ENCODE measurements at regions not wholly inside any gene's neighbourhood (a gene's known extent, or its start where the extent isn't known, plus 50 kb on each side); places are given as distances from the start of the nearest gene placed in this dataset.

DNA sequence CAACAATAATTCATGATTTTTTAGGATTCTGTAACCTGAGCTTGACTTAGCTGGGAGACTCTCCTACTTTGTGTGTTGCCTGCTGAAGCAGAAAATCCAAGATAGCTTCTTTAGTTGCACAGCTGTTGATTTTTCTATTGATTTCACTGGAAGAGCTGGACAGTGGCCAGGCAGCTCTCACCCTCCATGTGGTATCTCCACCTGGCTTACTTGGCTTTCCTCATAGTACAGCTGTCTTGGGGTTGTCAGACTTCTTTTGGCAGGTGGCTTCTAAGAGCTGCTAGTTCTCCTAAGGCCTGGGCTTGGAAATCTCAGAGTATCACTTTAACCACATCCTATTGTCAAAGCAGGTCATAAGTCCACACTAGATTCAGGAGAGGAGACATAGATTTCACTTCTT is 130.8 kb upstream of the SPON1 start:
- Histone ChIP-seq H3K27me3 (ENCODE audit: insufficient read depth, low read length, poor library complexity, severe bottlenecking) (no peaks in the 10 kb centered on the region), H3K27ac (ENCODE audit: low read depth, low read length) (no peak overlapping the region), H3K9me3 (ENCODE audit: low read length) (no peaks in the 10 kb centered on the region), H3K4me1 (ENCODE audit: insufficient read depth, low read length) (no peaks in the 10 kb centered on the region), H3K4me3 (ENCODE audit: low read length) (no peak overlapping the region), H3K36me3 (ENCODE audit: insufficient read depth, low read length) (no peaks in the 10 kb centered on the region)
- H3K4me1 Mint-ChIP-seq: peaks cover 0 to 5% (median 5%) of the 10 kb centered on the region in 3 donors
- peaks cover 5 to 20% (median 16%) of the 10 kb centered on the region in 5 donors for H3K9me3 Mint-ChIP-seq
- ChIA-PET POLR2A (no interaction called here), CTCF (interaction anchor here (0.7 kb wide), 1 partner anchor 125 kb away, joined by 3 read pairs; no protein-coding TSS in a partner anchor)
- DNase-seq: no peak
- no peak overlapping the region for H3K4me3 Mint-ChIP-seq
- H3K36me3 Mint-ChIP-seq: peaks cover 0 to 20% (median 2%) of the 10 kb centered on the region in 3 donors
- H3K27ac Mint-ChIP-seq: no peak overlapping the region
- H3K27me3 Mint-ChIP-seq: peaks cover 4 to 16% of the 10 kb centered on the region in 2 donors

DNA sequence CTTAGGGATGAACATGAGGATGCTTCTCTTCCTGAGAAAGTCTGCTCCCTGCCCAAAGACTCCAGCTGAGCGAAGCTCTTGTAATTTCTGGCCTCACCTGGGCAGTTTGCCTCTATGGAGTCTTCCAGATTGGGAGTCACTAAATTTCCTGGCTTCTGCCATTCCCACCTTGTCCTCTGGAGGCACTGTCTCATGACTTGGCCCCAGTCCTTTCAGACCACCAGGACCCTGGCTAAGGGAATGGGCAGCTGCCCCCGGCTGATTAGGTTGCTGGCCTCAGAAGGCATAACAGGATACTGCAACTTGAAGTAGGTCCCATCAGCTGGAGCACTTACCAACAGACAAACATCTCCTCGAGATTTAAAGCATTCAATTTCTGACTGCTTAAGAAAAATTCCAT is 128.1 kb upstream of the SPON1 start:
- H3K27ac ChIP-seq (ENCODE audit: low read depth, low read length): no peak overlapping the region
- DNase-seq: no peak

DNA sequence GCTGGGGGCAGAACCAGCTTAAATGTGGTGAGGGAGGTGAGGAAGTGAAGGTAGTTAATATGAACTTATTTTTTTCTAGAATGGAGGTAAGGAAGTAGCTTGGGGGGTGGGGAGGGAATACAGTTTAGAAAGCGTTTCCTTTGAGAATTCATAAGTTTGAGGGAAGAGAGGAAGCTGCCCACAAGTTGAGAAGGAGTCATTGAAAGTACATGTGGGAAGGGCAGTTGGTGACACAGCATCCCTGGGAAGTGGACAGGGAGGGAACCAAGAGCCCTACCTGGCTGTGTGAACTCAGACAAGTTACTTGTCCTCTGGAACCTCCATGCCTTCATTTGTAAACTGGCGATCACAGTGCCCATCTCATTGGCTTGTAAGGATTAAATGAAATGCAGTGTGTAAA is 125.9 kb upstream of the SPON1 start:
- ChIA-PET CTCF (no interaction called here), POLR2A (no interaction called here)
- Mint-ChIP-seq H3K9me3 (peaks cover 0 to 3% (median 0%) of the 10 kb centered on the region in 5 donors), H3K27ac (no peak overlapping the region), H3K4me1 (peaks cover 0 to 4% (median 4%) of the 10 kb centered on the region in 3 donors), H3K4me3 (no peak overlapping the region), H3K36me3 (peaks cover 0 to 10% (median 2%) of the 10 kb centered on the region in 3 donors), H3K27me3 (peaks cover 3 to 4% of the 10 kb centered on the region in 2 donors)
- Histone ChIP-seq H3K9me3 (ENCODE audit: low read length) (no peaks in the 10 kb centered on the region), H3K36me3 (ENCODE audit: insufficient read depth, low read length) (no peaks in the 10 kb centered on the region), H3K27ac (ENCODE audit: low read depth, low read length) (no peak overlapping the region), H3K4me3 (ENCODE audit: low read length) (no peak overlapping the region), H3K27me3 (ENCODE audit: insufficient read depth, low read length, poor library complexity, severe bottlenecking) (no peaks in the 10 kb centered on the region), H3K4me1 (ENCODE audit: insufficient read depth, low read length) (no peaks in the 10 kb centered on the region)
- no peak for DNase-seq

More for the DNA sequence above, 128.1 kb upstream of the SPON1 start:
- H3K36me3 ChIP-seq (ENCODE audit: insufficient read depth, low read length): no peaks in the 10 kb centered on the region
- Mint-ChIP-seq H3K27me3 (peaks cover 3 to 14% of the 10 kb centered on the region in 2 donors), H3K4me3 (no peak overlapping the region), H3K4me1 (peaks cover 0 to 5% (median 5%) of the 10 kb centered on the region in 3 donors), H3K9me3 (peaks cover 5 to 17% (median 11%) of the 10 kb centered on the region in 5 donors), H3K27ac (peak overlapping the region in 1 of 8 donors; percentile 10), H3K36me3 (peaks cover 0 to 20% (median 2%) of the 10 kb centered on the region in 3 donors)
- POLR2A ChIA-PET: no interaction called here
- no peaks in the 10 kb centered on the region for H3K4me1 ChIP-seq (ENCODE audit: insufficient read depth, low read length)
- H3K27me3 ChIP-seq (ENCODE audit: insufficient read depth, low read length, poor library complexity, severe bottlenecking): no peaks in the 10 kb centered on the region
- H3K4me3 ChIP-seq (ENCODE audit: low read length): no peak overlapping the region
- CTCF ChIA-PET: interaction anchor here (1.1 to 1.3 kb wide), 3 partner anchors 9 to 67 kb away, joined by 3 to 4 read pairs (median 3); no protein-coding TSS in a partner anchor
- H3K9me3 ChIP-seq (ENCODE audit: low read length): no peaks in the 10 kb centered on the region

DNA sequence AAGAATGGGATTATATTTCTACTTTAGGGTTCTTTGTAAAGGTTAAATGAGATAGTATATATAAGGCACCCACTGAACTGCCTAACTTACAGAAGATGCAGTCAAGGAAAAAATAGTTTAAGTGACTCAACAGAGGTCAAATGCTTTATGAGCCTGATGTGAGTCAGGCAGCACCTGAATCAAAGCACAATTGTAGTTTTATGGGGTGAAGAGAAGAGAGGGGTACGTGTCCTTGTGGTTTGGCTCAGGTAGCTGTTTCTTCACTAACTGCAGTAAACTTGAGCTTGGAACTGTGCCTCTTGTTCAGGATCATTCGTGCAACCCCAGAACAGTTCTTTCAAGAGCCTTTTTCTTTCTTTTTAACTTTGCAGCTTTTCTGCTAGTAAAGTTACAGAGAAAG is 125.2 kb upstream of the SPON1 start:
- H3K4me3 Mint-ChIP-seq: no peak overlapping the region
- H3K36me3 ChIP-seq (ENCODE audit: insufficient read depth, low read length): no peaks in the 10 kb centered on the region
- ChIA-PET POLR2A (no interaction called here), CTCF (interaction anchor here (1.0 kb wide), 1 partner anchor 10 kb away, joined by 3 read pairs; no protein-coding TSS in a partner anchor)
- no peak overlapping the region for H3K27ac ChIP-seq (ENCODE audit: low read depth, low read length)
- H3K27me3 ChIP-seq (ENCODE audit: insufficient read depth, low read length, poor library complexity, severe bottlenecking): no peaks in the 10 kb centered on the region
- peaks cover 0 to 7% (median 2%) of the 10 kb centered on the region in 3 donors for H3K36me3 Mint-ChIP-seq
- H3K9me3 ChIP-seq (ENCODE audit: low read length): no peaks in the 10 kb centered on the region
- peaks cover 3 to 4% of the 10 kb centered on the region in 2 donors for H3K27me3 Mint-ChIP-seq
- no peak overlapping the region for H3K27ac Mint-ChIP-seq
- H3K9me3 Mint-ChIP-seq: peaks cover 0 to 3% (median 0%) of the 10 kb centered on the region in 5 donors
- no peak for DNase-seq
- no peaks in the 10 kb centered on the region for H3K4me1 ChIP-seq (ENCODE audit: insufficient read depth, low read length)
- no peaks in the 10 kb centered on the region for H3K4me1 Mint-ChIP-seq
- no peak overlapping the region for H3K4me3 ChIP-seq (ENCODE audit: low read length)

DNA sequence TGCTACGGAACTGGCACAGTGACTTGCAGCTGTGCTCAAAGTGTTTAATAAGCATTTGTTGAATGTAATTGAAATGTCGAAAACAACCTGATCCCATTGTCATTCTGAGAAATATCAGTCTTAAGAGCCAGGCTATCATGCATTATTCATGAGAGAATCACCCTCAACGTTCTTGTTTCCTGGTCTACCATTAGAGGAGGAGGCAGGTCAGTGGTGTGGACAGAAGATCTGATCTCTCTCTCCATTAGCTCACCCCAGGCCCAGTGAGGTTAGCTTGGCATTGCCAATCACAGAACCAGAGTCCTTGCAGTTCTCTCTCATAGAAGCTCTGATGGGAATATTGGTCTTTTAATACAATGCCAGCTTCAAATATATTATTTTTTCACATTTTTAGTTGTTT is 121.1 kb upstream of the SPON1 start:
- POLR2A ChIA-PET: no interaction called here
- CTCF ChIA-PET: no interaction called here
- no peak overlapping the region for H3K4me3 Mint-ChIP-seq

GRCh38 chr11:13848031-13848430 is 114.5 kb upstream of the SPON1 start:
- H3K4me3 ChIP-seq (ENCODE audit: low read length): no peak overlapping the region
- no peak for DNase-seq
- H3K4me1 ChIP-seq (ENCODE audit: insufficient read depth, low read length): no peaks in the 10 kb centered on the region
- ChIA-PET CTCF (interaction anchor here (1.2 kb wide), 1 partner anchor 10 kb away, joined by 3 read pairs; no protein-coding TSS in a partner anchor), POLR2A (no interaction called here)
- H3K36me3 Mint-ChIP-seq: peaks cover 0 to 4% (median 0%) of the 10 kb centered on the region in 3 donors
- H3K9me3 ChIP-seq (ENCODE audit: low read length): no peaks in the 10 kb centered on the region
- H3K27ac ChIP-seq (ENCODE audit: low read depth, low read length): no peak overlapping the region
- H3K4me3 Mint-ChIP-seq: no peak overlapping the region
- H3K4me1 Mint-ChIP-seq: peaks cover 13% of the 10 kb centered on the region in 3 donors
- H3K27ac Mint-ChIP-seq: no peak overlapping the region
- no peaks in the 10 kb centered on the region for H3K36me3 ChIP-seq (ENCODE audit: insufficient read depth, low read length)
- peaks cover 13 to 16% of the 10 kb centered on the region in 2 donors for H3K27me3 Mint-ChIP-seq
- H3K27me3 ChIP-seq (ENCODE audit: insufficient read depth, low read length, poor library complexity, severe bottlenecking): no peaks in the 10 kb centered on the region
- H3K9me3 Mint-ChIP-seq: no peaks in the 10 kb centered on the region

More for the DNA sequence above, 121.1 kb upstream of the SPON1 start:
- Mint-ChIP-seq H3K9me3 (no peaks in the 10 kb centered on the region), H3K27me3 (peaks cover 0 to 3% of the 10 kb centered on the region in 2 donors), H3K4me1 (no peaks in the 10 kb centered on the region), H3K36me3 (no peaks in the 10 kb centered on the region), H3K27ac (no peak overlapping the region)
- no peaks in the 10 kb centered on the region for H3K27me3 ChIP-seq (ENCODE audit: insufficient read depth, low read length, poor library complexity, severe bottlenecking)
- no peaks in the 10 kb centered on the region for H3K4me1 ChIP-seq (ENCODE audit: insufficient read depth, low read length)
- H3K9me3 ChIP-seq (ENCODE audit: low read length): no peaks in the 10 kb centered on the region
- no peaks in the 10 kb centered on the region for H3K36me3 ChIP-seq (ENCODE audit: insufficient read depth, low read length)
- no peak overlapping the region for H3K4me3 ChIP-seq (ENCODE audit: low read length)
- no peak for DNase-seq
- H3K27ac ChIP-seq (ENCODE audit: low read depth, low read length): no peak overlapping the region

GRCh38 chr11:13850231-13851005 is 112.1 kb upstream of the SPON1 start:
- ChIA-PET POLR2A (no interaction called here), CTCF (no interaction called here)
- no peaks in the 10 kb centered on the region for H3K27me3 ChIP-seq (ENCODE audit: insufficient read depth, low read length, poor library complexity, severe bottlenecking)
- Mint-ChIP-seq H3K4me1 (peaks cover 13% of the 10 kb centered on the region in 3 donors), H3K4me3 (peak overlapping the region in 2 of 7 donors; percentile 22 to 35), H3K9me3 (no peaks in the 10 kb centered on the region), H3K27me3 (peaks cover 13 to 18% of the 10 kb centered on the region in 2 donors), H3K27ac (peak overlapping the region in 4 of 8 donors; percentile 8 to 69 (median 28)), H3K36me3 (peaks cover 0 to 4% (median 0%) of the 10 kb centered on the region in 3 donors)
- no peaks in the 10 kb centered on the region for H3K36me3 ChIP-seq (ENCODE audit: insufficient read depth, low read length)
- no peak for DNase-seq
- H3K9me3 ChIP-seq (ENCODE audit: low read length): no peaks in the 10 kb centered on the region
- H3K4me1 ChIP-seq (ENCODE audit: insufficient read depth, low read length): no peaks in the 10 kb centered on the region
- no peak overlapping the region for H3K4me3 ChIP-seq (ENCODE audit: low read length)
- no peak overlapping the region for H3K27ac ChIP-seq (ENCODE audit: low read depth, low read length)

- POLR2A ChIA-PET: no interaction called here
- CTCF ChIA-PET: no interaction called here
These were observed 110.8 kb upstream of the SPON1 start for GRCh38 chr11:13851691-13852090.

More at GRCh38 chr11:13851691-13852090, 110.8 kb upstream of the SPON1 start:
- H3K4me3 ChIP-seq (ENCODE audit: low read length): no peak overlapping the region
- no peak overlapping the region for H3K27ac ChIP-seq (ENCODE audit: low read depth, low read length)
- peaks cover 0 to 4% (median 0%) of the 10 kb centered on the region in 3 donors for H3K36me3 Mint-ChIP-seq
- H3K9me3 Mint-ChIP-seq: no peaks in the 10 kb centered on the region
- H3K9me3 ChIP-seq (ENCODE audit: low read length): no peaks in the 10 kb centered on the region
- no peaks in the 10 kb centered on the region for H3K27me3 ChIP-seq (ENCODE audit: insufficient read depth, low read length, poor library complexity, severe bottlenecking)
- DNase-seq: no peak
- no peak overlapping the region for H3K27ac Mint-ChIP-seq
- no peaks in the 10 kb centered on the region for H3K36me3 ChIP-seq (ENCODE audit: insufficient read depth, low read length)
- peaks cover 13% of the 10 kb centered on the region in 3 donors for H3K4me1 Mint-ChIP-seq
- H3K4me3 Mint-ChIP-seq: no peak overlapping the region
- H3K27me3 Mint-ChIP-seq: peaks cover 13 to 18% of the 10 kb centered on the region in 2 donors
- no peaks in the 10 kb centered on the region for H3K4me1 ChIP-seq (ENCODE audit: insufficient read depth, low read length)

All from CD8-positive, alpha-beta memory T cell (primary cell).